GM21381 (cell line): ENCODE measurements at regions not wholly inside any gene's neighbourhood (a gene's known extent, or its start where the extent isn't known, plus 50 kb on each side); places are given as distances from the start of the nearest gene placed in this dataset.

ENCODE experiments used
- ATAC-seq: cut with Tn5 transposase; IDR thresholded peaks from one replicate; pipeline ENCODE4 v1.9.1; 2021; ENCODE audit warnings: mild to moderate bottlenecking, moderate library complexity; ENCODE audit not compliant: unreplicated experiment

DNA sequence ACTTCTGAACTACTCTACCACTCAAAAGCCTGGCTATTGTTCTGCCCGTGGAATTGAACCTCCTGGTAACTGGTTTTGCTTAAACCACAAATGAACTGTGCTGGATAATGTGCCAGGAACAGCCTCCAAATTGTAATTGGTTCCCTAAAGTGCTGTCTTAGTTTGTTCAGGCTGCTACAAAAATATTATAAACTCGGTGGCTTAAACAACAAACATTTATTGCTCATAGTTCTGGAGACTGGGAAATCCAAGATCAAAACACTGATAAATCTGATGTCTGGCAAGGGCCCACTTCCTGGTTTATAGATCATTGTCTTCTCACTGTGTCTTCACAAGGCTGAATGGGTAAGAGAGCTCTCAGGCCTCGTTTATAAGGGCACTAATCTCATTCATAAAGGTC lies 149.2 kb upstream of the NCKAP5 start:
- no peak for ATAC-seq

- no peak for ATAC-seq
Measured at GRCh38 chr2:133718688-133719201, 150.5 kb upstream of the NCKAP5 start.

DNA sequence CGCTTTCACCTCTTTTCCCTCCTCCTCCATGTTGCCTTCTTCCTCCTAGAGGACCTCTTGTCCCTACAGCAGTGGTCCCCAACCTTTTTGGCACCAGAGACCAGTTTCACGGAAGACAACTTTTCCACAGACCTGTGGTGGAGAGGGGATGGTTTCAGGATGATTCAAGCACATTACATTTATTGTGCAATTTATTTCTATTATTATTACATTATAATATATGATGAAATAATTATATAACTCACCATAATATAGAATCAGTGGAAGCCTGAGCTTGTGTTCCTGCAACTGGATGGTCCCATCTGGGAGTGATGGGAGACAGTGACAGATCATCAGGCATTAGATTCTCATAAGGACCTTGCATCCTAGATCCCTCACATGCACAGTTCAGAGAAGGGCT lies 152.2 kb upstream of the NCKAP5 start:
- no peak for ATAC-seq

DNA sequence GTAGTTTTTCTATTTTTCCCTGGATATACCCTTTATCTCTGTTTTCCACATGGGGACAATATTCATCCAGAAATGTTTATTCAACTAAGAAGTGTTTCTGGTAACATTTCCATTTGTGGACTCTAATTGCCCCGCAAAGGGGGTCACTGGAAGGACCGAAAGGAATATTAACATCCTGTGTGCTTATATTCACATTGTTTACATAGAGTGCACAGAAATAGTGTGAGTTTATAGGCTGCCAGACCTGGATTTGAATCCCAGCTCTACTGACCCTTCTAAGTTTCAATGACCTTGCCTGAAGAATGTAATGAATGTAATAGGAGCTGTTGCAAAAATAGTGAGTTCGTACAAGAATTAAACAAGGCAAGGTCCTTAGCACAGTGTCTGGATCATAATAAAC lies 152.9 kb upstream of the NCKAP5 start:
- no peak for ATAC-seq

DNA sequence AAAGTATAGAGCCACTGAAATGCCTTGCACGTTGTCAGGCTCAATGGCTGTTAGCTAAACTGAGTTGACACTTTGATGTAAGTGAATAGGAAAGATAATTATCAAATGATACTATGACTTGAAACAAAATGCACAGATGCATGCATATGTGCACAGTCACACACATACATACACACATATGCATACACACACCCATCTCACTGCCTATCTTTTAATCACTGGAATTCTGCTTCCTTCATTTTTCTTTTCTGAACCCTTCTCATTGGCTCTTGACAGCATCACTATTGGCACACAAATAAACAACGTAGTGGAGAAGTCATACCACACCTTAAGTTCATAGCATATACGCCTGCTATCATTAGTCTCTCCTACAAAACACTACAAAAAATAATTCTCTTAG lies 154.9 kb upstream of the NCKAP5 start:
- no peak for ATAC-seq

DNA sequence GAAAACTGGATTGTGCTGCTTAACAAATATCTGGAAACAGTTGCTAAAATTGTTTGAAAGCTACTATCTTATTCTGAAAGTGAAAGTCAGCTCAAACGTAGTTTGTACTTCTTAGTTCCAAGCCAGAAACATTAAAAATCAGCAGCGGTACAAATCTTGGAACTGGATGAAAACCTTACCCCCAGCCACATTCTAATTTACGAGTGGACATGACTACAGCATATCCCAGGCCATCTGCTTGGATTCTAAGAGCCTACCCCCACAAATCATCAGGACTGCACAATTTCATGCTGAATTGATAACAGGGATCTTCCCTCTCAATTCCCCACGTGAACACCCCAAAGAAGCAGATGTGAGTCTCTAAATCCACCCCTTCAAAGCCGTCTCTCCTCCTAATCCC lies 158.7 kb upstream of the NCKAP5 start:
- ATAC-seq = no peak

DNA sequence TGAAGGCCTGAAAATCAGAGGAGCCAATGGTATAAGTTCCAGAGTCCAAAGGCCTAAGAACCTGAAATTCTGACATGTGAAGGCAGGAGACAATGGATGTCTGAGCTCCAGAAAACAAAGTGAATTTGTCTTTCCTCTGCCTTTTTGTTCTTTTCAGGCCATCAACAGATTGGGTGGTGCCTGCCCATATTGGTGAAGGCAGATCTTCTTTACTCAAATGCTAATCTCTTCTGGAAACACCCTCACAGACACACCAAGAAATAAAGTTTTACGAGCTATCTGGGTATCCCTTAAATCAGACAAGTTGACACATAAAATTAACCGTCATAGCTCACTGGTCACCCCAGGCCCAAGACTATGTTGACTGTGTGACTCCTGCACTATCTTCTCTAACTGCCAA lies 163.8 kb upstream of the NCKAP5 start:
- no peak for ATAC-seq

DNA sequence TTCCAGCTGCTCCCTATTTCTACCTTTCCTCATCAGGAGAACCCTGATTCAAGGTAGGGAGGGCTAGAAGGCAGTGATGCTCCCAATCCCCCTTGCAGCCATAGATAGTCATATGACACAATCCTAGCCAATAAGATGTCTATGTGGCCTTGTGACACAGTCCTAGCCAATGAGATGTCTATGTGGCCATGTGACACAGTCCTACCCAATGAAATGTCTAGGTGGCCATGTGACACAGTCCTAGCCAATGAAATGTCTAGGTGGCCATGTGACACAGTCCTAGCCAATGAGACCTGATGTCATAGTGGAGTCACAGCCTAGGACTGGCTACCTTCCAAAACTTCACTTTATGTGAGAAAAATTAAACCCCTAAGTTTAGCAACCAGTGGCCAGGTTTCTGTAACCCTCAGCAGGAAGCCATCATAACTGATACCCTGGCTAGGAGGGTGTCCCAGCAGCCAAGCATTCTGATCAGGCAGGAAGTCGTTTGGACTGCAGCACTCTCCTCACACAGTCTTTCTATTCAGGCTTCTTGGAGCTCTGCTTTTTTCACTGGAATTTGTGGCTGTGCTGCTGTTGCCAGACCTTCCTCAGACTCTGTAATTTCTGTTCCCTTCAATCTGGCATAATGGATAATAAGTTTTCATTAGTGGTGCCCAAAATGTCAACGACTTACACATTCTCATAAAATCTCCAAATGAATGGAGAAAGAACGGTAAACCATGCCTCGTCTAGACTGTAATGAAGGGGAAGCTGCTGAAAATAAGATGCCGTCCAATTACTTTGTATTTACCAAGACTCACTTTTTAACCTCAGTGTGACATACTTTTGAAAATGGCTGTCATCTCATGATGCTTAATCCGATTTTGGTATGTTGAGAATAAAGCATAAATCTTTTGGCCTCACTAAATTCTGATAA lies 165.0 kb upstream of the NCKAP5 start:
- ATAC-seq = no peak

DNA sequence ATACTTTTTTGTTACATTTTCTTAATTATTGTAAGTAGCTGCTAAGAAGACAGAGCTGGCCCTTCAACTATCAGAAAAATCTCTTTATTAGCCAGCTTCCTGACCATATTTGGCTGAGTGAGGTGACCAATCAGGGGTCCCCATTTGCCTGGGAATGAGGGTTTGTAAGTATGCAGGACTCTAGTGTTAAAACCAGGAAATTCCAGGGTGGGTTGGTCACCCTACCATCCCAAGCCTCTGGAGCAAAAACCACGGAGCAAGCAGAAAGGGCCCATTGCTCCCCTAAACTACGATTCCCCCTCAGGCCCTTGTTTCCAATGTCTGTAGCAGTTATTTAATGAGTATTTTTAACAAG lies 165.6 kb upstream of the NCKAP5 start:
- no peak for ATAC-seq

GRCh38 chr2:133734716-133735495 lies 166.6 kb upstream of the NCKAP5 start:
- no peak for ATAC-seq

- ATAC-seq = no peak
Measured at GRCh38 chr2:133736674-133737073, 168.4 kb upstream of the NCKAP5 start.

GRCh38 chr2:133737242-133737993 lies 169.2 kb upstream of the NCKAP5 start:
- ATAC-seq = no peak

DNA sequence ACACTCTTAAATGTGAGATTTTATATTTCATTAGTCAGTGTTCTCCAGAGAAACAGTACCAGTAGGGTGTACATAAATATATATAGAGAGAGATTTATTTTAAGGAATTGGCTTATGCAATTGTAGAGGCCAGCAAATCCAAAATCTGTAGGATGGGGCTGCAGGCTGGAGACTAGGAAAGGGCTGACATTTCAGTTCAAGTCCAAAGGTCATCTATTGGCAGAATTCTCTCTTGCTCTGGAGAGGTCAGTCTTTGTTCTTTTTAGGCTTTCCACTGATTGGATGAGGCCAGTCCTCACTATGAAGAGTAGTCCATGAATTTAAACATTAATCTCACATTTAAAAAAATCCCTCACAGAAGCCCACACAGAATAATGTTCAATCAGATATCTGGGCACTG lies 170.8 kb upstream of the NCKAP5 start:
- no peak for ATAC-seq

DNA sequence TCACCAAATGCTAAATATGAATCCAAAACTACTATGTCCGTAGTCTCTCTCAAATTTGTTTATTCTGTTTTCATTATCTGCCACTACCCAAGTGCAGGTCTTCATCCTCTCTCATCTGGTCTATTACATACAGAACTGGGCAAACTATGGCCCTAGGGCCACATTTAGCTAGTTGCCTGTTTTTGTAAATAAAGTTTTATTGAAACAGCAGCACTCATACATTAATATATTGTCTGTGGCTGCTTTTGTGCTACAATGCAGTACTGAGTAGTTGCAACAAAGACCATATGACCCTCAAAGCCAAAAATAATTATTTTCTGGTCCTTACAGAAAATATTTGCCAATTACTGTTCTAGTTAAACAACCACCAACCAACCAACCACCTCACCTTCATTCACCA lies 172.2 kb upstream of the NCKAP5 start:
- no peak for ATAC-seq

DNA sequence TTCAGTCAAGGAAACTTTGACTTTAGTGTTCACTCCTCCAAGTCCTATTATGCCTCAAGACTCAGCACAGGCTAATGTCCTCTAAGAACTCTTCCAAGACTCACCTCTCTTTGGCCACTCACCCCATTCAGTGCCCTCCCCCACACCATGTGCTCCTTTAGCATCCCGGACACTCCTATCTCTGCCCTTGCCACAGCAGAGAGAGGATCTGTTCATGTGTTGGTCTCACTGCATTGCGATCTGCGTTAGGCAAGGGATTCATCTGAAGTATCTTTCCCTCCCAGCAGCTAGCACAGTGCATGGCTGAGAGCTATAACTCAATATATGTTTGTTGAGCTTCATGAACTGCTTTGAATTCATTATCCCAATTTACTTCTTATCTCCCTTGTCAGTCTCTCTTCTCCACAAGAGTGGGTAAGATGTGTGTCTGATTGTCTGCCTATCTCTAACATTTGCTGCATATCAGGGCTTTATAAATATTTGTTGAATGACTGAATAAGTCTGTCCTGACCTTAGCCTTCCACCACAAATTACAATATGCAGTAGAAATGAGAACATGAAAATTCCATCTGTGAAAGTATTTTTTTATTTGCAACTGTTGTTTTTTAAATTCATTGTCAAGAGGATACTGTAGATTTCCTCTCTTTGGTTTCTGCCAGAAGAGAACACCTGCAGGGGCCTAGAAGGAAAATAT lies 179.9 kb upstream of the NCKAP5 start:
- no peak for ATAC-seq

GRCh38 chr2:133753665-133754064 lies 185.4 kb upstream of the NCKAP5 start:
- ATAC-seq = no peak

- ATAC-seq = no peak
Measured at GRCh38 chr2:133755480-133756300, 187.4 kb upstream of the NCKAP5 start.

- ATAC-seq = no peak
Measured at GRCh38 chr2:133756833-133757232, 188.6 kb upstream of the NCKAP5 start.

GRCh38 chr2:133760376-133760775 lies 192.1 kb upstream of the NCKAP5 start:
- no peak for ATAC-seq

DNA sequence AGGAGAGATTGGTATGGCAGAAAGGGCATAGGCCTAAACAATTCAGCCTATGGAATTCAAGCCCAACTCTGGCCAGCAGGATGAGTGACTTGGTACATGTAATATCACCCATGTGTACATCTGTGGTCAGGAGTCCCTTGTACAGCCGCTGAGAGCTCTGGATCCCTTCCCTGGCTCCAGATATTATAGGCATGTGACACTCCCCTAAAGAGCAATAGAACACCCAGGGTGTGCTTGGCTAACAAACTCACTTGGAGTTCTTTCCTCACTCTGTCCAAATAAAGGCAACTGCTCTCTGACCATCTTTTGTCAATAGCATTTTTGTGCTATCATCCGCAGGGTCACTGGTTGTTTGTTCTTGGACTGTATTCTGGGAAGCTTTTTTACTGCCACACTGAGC lies 197.4 kb upstream of the NCKAP5 start:
- ATAC-seq = no peak
